MM.1S (cell line): ENCODE measurements at regions not wholly inside any gene's neighbourhood (a gene's known extent, or its start where the extent isn't known, plus 50 kb on each side); places are given as distances from the start of the nearest gene placed in this dataset.

Source experiments
- DNase-seq: peaks from one replicate; pipeline ENCODE4 v3.0.0-alpha.2; 2015
- H2AFZ ChIP-seq: fragments of 300-600 bp; sonication (generic); 2 replicates; pipeline ENCODE4 v1.6.0; 2016; ENCODE audit warnings: antibody characterized with exemption, low read length
- H3F3A ChIP-seq: fragments of 300-600 bp; sonication (generic); 2 replicates; pipeline ENCODE4 v1.6.1; 2016; ENCODE audit warnings: mild to moderate bottlenecking, antibody characterized with exemption, low read length, moderate library complexity, mixed read lengths; ENCODE audit not compliant: insufficient read depth
- H3K27ac ChIP-seq: fragments of 300-600 bp; sonication (generic); 2 replicates; pipeline ENCODE4 v1.5.1; 2016; ENCODE audit warnings: mild to moderate bottlenecking, low read length
- H3K27me3 ChIP-seq: fragments of 300-600 bp; sonication (generic); replicated peaks from 2 replicates; pipeline ENCODE4 v1.6.0; 2016; ENCODE audit warnings: low read length; ENCODE audit not compliant: insufficient read depth
- H3K36me3 ChIP-seq: fragments of 300-600 bp; sonication (generic); replicated peaks from 2 replicates; pipeline ENCODE4 v1.6.1; 2016; ENCODE audit warnings: mild to moderate bottlenecking, low read length, mixed read lengths; ENCODE audit not compliant: insufficient read depth
- H3K4me1 ChIP-seq: fragments of 300-600 bp; sonication (generic); 2 replicates; pipeline ENCODE4 v1.6.1; 2016; ENCODE audit warnings: low read length, mixed read lengths
- H3K4me2 ChIP-seq: fragments of 300-600 bp; sonication (generic); 2 replicates; pipeline ENCODE4 v1.6.0; 2016; ENCODE audit warnings: low read depth, low read length
- H3K4me3 ChIP-seq: fragments of 300-600 bp; sonication (generic); 2 replicates; pipeline ENCODE4 v1.5.1; 2016; ENCODE audit warnings: low read length, mixed read lengths
- H3K79me2 ChIP-seq: fragments of 300-600 bp; sonication (generic); 2 replicates; pipeline ENCODE4 v1.6.1; 2016; ENCODE audit warnings: mixed run types, low read length, mixed read lengths
- H3K9ac ChIP-seq: fragments of 300-600 bp; sonication (generic); 2 replicates; pipeline ENCODE4 v1.6.1; 2016; ENCODE audit warnings: low read length, mixed read lengths
- H3K9me2 ChIP-seq: fragments of 300-600 bp; sonication (generic); replicated peaks from 2 replicates; pipeline ENCODE4 v1.6.1; 2016; ENCODE audit warnings: mild to moderate bottlenecking, low read length, mixed read lengths; ENCODE audit not compliant: insufficient read depth
- H3K9me3 ChIP-seq: fragments of 300-600 bp; sonication (generic); replicated peaks from 2 replicates; pipeline ENCODE4 v1.6.1; 2016; ENCODE audit warnings: mild to moderate bottlenecking, low read length, mixed read lengths; ENCODE audit not compliant: insufficient read depth
- H4K20me1 ChIP-seq: fragments of 300-600 bp; sonication (generic); 2 replicates; pipeline ENCODE4 v1.6.1; 2016; ENCODE audit warnings: mild to moderate bottlenecking, low read length, moderate library complexity, mixed read lengths; ENCODE audit not compliant: insufficient read depth
- EZH2 ChIP-seq: fragments of 300-600 bp; sonication (generic); optimal IDR thresholded peaks from 2 replicates; pipeline ENCODE3; 2017; ENCODE audit warnings: low read depth, mild to moderate bottlenecking, antibody characterized with exemption, low read length, mixed read lengths
- EZH2phosphoT487 ChIP-seq: fragments of 300-600 bp; sonication (generic); IDR thresholded peaks from 2 replicates; pipeline ENCODE4 v1.6.1; 2018; ENCODE audit warnings: antibody characterized with exemption, low read length
- TF ChIP-seq, protein P1 (sequence below): fragments of 300-600 bp; sonication (generic); IDR thresholded peaks from 2 replicates; pipeline ENCODE4 v1.5.1; 2016; ENCODE audit warnings: antibody characterized with exemption, low read length, mixed read lengths

DNA sequence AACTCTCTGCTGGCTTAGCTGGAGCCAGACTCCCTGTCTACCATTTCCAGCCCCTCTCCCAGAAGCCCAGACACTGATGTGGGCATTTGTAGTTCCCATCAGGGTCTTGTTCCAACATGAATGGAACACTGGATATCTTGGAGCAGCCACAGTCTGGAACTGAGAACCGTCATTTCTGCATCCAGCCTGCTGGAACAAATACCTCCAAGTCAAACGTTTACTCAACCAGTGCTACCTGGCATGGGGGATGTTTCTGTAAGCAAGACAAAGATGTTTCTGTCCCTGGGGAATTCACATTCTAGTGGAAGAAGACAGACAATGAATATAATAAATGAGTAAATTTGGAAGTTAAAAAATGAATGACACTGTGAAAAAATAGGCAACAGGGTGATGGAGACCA lies 70.8 kb upstream of the ZNF438 start:
- no peaks in the 10 kb centered on the region for H4K20me1 ChIP-seq
- no peak overlapping the region for H2AFZ ChIP-seq
- no peak overlapping the region for H3K4me3 ChIP-seq
- no peaks in the 10 kb centered on the region for H3K36me3 ChIP-seq
- H3K4me1 ChIP-seq = no peaks in the 10 kb centered on the region
- no peak overlapping the region for H3K27ac ChIP-seq
- H3K79me2 ChIP-seq = no peaks in the 10 kb centered on the region
- no peak overlapping the region for H3K9ac ChIP-seq
- DNase-seq = no peak
- no peaks in the 10 kb centered on the region for H3K27me3 ChIP-seq
- no peak overlapping the region for H3K4me2 ChIP-seq
- no peak for TF ChIP-seq EZH2phosphoT487
- TF ChIP-seq, protein P1, sequence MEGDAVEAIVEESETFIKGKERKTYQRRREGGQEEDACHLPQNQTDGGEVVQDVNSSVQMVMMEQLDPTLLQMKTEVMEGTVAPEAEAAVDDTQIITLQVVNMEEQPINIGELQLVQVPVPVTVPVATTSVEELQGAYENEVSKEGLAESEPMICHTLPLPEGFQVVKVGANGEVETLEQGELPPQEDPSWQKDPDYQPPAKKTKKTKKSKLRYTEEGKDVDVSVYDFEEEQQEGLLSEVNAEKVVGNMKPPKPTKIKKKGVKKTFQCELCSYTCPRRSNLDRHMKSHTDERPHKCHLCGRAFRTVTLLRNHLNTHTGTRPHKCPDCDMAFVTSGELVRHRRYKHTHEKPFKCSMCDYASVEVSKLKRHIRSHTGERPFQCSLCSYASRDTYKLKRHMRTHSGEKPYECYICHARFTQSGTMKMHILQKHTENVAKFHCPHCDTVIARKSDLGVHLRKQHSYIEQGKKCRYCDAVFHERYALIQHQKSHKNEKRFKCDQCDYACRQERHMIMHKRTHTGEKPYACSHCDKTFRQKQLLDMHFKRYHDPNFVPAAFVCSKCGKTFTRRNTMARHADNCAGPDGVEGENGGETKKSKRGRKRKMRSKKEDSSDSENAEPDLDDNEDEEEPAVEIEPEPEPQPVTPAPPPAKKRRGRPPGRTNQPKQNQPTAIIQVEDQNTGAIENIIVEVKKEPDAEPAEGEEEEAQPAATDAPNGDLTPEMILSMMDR = no peak
- TF ChIP-seq EZH2 = no peak
- H3K9me3 ChIP-seq = no peaks in the 10 kb centered on the region
- H3F3A ChIP-seq = no peaks in the 10 kb centered on the region
- H3K9me2 ChIP-seq = no peaks in the 10 kb centered on the region

DNA sequence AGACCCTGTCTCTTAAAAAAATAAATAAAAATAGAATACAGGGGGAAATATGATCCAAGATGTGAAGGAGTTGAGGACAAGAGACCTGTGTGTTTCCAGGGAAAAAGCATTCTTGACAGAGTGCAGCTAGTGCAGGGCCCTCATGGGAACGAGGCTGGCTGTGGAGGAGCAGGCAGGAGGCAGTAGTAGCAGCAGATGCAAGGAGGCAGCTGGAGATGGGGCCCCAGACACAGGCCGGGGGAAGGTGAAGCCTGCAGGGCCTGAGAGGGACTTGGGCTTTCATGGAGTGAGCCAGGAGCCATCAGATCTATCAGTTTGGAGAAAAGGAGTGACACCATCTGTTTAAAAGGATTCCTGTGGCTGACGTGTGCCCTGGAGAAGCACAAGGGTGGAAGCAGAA lies 71.4 kb upstream of the ZNF438 start:
- H3K4me3 ChIP-seq = no peak overlapping the region
- no peaks in the 10 kb centered on the region for H3K36me3 ChIP-seq
- TF ChIP-seq EZH2phosphoT487 (no peak), EZH2 (no peak)
- TF ChIP-seq, protein P1 = no peak
- no peak overlapping the region for H2AFZ ChIP-seq
- no peak overlapping the region for H3K4me2 ChIP-seq
- H3K4me1 ChIP-seq = no peaks in the 10 kb centered on the region
- H3K9ac ChIP-seq = no peak overlapping the region
- H3K9me2 ChIP-seq = no peaks in the 10 kb centered on the region
- H3K27me3 ChIP-seq = no peaks in the 10 kb centered on the region
- H3F3A ChIP-seq = no peaks in the 10 kb centered on the region
- no peaks in the 10 kb centered on the region for H3K79me2 ChIP-seq
- H3K9me3 ChIP-seq = no peaks in the 10 kb centered on the region
- H4K20me1 ChIP-seq = no peaks in the 10 kb centered on the region
- DNase-seq = no peak
- H3K27ac ChIP-seq = no peak overlapping the region

DNA sequence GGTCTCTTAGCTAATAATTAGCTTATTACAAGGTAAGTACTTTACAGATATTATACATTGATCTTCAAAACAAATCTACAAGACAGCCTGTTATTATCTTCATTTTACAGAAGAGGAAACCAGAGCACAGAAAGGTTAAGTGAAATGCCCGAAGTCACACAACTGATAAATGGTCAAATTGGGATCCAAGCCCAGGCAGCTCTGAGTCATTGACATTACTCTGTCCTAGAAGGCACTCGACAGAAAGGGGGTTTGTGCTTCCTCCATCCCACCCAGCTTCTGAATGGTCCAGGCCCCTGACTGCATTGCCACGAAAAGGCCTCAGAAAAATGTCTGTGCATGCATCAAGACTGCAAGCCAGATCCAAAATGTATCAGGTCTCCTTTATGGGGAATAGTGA lies 81.3 kb upstream of the ZNF438 start:
- no peaks in the 10 kb centered on the region for H4K20me1 ChIP-seq
- H3K27me3 ChIP-seq = no peaks in the 10 kb centered on the region
- no peak overlapping the region for H3K4me2 ChIP-seq
- H2AFZ ChIP-seq = no peak overlapping the region
- TF ChIP-seq, protein P1 = no peak
- no peak for TF ChIP-seq EZH2
- no peak for TF ChIP-seq EZH2phosphoT487
- no peaks in the 10 kb centered on the region for H3K79me2 ChIP-seq
- DNase-seq = no peak
- no peaks in the 10 kb centered on the region for H3F3A ChIP-seq
- no peak overlapping the region for H3K4me3 ChIP-seq
- H3K36me3 ChIP-seq = no peaks in the 10 kb centered on the region
- no peaks in the 10 kb centered on the region for H3K9me2 ChIP-seq
- no peaks in the 10 kb centered on the region for H3K4me1 ChIP-seq
- H3K27ac ChIP-seq = no peak overlapping the region
- H3K9ac ChIP-seq = no peak overlapping the region
- H3K9me3 ChIP-seq = no peaks in the 10 kb centered on the region
